ENCODE measurements at regions not wholly inside any gene's neighbourhood (a gene's known extent, or its start where the extent isn't known, plus 50 kb on each side); places are given as distances from the start of the nearest gene placed in this dataset.

GRCh38 chr22:48827904-48828555 is 999.6 kb downstream of the BRD1 start:
- peaks cover 7% of the 10 kb centered on the region for H3F3A ChIP-seq (ENCODE audit: insufficient read depth, low read length)
- H3K4me2 ChIP-seq (ENCODE audit: low read depth, low read length): no peak overlapping the region
- no peaks in the 10 kb centered on the region for H3K9me3 ChIP-seq (replicated peaks; ENCODE audit: insufficient read depth, low read length)
- no peaks in the 10 kb centered on the region for H4K20me1 ChIP-seq (ENCODE audit: insufficient read depth, low read length)
- peaks cover 8% of the 10 kb centered on the region for H3K4me1 ChIP-seq (ENCODE audit: low read length)
- no peak overlapping the region for H3K9ac ChIP-seq (ENCODE audit: low read length)
- H3K27me3 ChIP-seq (replicated peaks; ENCODE audit: insufficient read depth, low read length): 0 out of 2 replicates have a peak, but pooled peaks cover 5% of the 10 kb centered on the region
- H3K79me2 ChIP-seq (ENCODE audit: low read length): no peaks in the 10 kb centered on the region
- H3K4me3 ChIP-seq (ENCODE audit: low read length): no peak overlapping the region
- DNase-seq: no peak
- no peak overlapping the region for H3K27ac ChIP-seq (ENCODE audit: low read length)
- no peaks in the 10 kb centered on the region for H3K36me3 ChIP-seq (replicated peaks; ENCODE audit: insufficient read depth, low read length)
- H2AFZ ChIP-seq (ENCODE audit: low read length): no peak overlapping the region
- TF ChIP-seq EZH2phosphoT487 (IDR thresholded peaks at IDR 0.05; ENCODE audit: low read length) (no peak), CTCF (IDR thresholded peaks at IDR 0.05; ENCODE audit: low read length) (no peak), EZH2 (optimal IDR thresholded peaks at IDR 0.05; ENCODE audit: low read depth, low read length) (no peak)
- no peaks in the 10 kb centered on the region for H3K9me2 ChIP-seq (replicated peaks; ENCODE audit: insufficient read depth, low read length)

- no peak overlapping the region for H2AFZ ChIP-seq (ENCODE audit: low read length)
- H3K4me2 ChIP-seq (ENCODE audit: low read depth, low read length): no peak overlapping the region
- no peak for DNase-seq
- no peaks in the 10 kb centered on the region for H3K9me3 ChIP-seq (replicated peaks; ENCODE audit: insufficient read depth, low read length)
- no peaks in the 10 kb centered on the region for H3K9me2 ChIP-seq (replicated peaks; ENCODE audit: insufficient read depth, low read length)
- H3K4me1 ChIP-seq (ENCODE audit: low read length): peaks cover 3% of the 10 kb centered on the region; the same call in 1 of the 2 replicates
- no peak overlapping the region for H3K27ac ChIP-seq (ENCODE audit: low read length)
- H3F3A ChIP-seq (ENCODE audit: insufficient read depth, low read length): peaks cover 3% of the 10 kb centered on the region; the same call in 1 of the 2 replicates
- H4K20me1 ChIP-seq (ENCODE audit: insufficient read depth, low read length): no peaks in the 10 kb centered on the region
- H3K9ac ChIP-seq (ENCODE audit: low read length): no peak overlapping the region
- TF ChIP-seq EZH2phosphoT487 (IDR thresholded peaks at IDR 0.05; ENCODE audit: low read length): no peak
- no peak for TF ChIP-seq CTCF (IDR thresholded peaks at IDR 0.05; ENCODE audit: low read length)
- no peak for TF ChIP-seq EZH2 (optimal IDR thresholded peaks at IDR 0.05; ENCODE audit: low read depth, low read length)
- no peak overlapping the region for H3K4me3 ChIP-seq (ENCODE audit: low read length)
- H3K36me3 ChIP-seq (replicated peaks; ENCODE audit: insufficient read depth, low read length): no peaks in the 10 kb centered on the region
- H3K27me3 ChIP-seq (replicated peaks; ENCODE audit: insufficient read depth, low read length): 0 out of 2 replicates have a peak, but pooled peaks cover 5% of the 10 kb centered on the region
- H3K79me2 ChIP-seq (ENCODE audit: low read length): no peaks in the 10 kb centered on the region
Observed at GRCh38 chr22:48827268-48827846, 1000.3 kb downstream of the BRD1 start.

- Histone ChIP-seq H3K27ac (ENCODE audit: low read length) (no peak overlapping the region), H3K27me3 (replicated peaks; ENCODE audit: insufficient read depth, low read length) (0 out of 2 replicates have a peak, but pooled peaks cover 3% of the 10 kb centered on the region), H2AFZ (ENCODE audit: low read length) (no peak overlapping the region), H3K9me3 (replicated peaks; ENCODE audit: insufficient read depth, low read length) (no peaks in the 10 kb centered on the region), H4K20me1 (ENCODE audit: insufficient read depth, low read length) (no peaks in the 10 kb centered on the region), H3K9ac (ENCODE audit: low read length) (no peak overlapping the region), H3K4me2 (ENCODE audit: low read depth, low read length) (no peak overlapping the region), H3K36me3 (replicated peaks; ENCODE audit: insufficient read depth, low read length) (no peaks in the 10 kb centered on the region), H3K4me1 (ENCODE audit: low read length) (no peaks in the 10 kb centered on the region), H3K9me2 (replicated peaks; ENCODE audit: insufficient read depth, low read length) (no peaks in the 10 kb centered on the region), H3F3A (ENCODE audit: insufficient read depth, low read length) (peaks cover 3% of the 10 kb centered on the region; the same call in 1 of the 2 replicates), H3K79me2 (ENCODE audit: low read length) (no peaks in the 10 kb centered on the region), H3K4me3 (ENCODE audit: low read length) (no peak overlapping the region)
- TF ChIP-seq CTCF (IDR thresholded peaks at IDR 0.05; ENCODE audit: low read length) (no peak), EZH2phosphoT487 (IDR thresholded peaks at IDR 0.05; ENCODE audit: low read length) (no peak), EZH2 (optimal IDR thresholded peaks at IDR 0.05; ENCODE audit: low read depth, low read length) (no peak)
- DNase-seq: no peak
Observed at GRCh38 chr22:48826546-48826945, 1001.1 kb downstream of the BRD1 start.

Measured in MM.1S (cell line).